ENCODE measurements at regions not wholly inside any gene's neighbourhood (a gene's known extent, or its start where the extent isn't known, plus 50 kb on each side); places are given as distances from the start of the nearest gene placed in this dataset.
"Not testable (repeated sequence)": the region's sequence is repeated elsewhere in the genome, so short reads cannot be mapped to it uniquely, and the experiment has no call there.

DNA sequence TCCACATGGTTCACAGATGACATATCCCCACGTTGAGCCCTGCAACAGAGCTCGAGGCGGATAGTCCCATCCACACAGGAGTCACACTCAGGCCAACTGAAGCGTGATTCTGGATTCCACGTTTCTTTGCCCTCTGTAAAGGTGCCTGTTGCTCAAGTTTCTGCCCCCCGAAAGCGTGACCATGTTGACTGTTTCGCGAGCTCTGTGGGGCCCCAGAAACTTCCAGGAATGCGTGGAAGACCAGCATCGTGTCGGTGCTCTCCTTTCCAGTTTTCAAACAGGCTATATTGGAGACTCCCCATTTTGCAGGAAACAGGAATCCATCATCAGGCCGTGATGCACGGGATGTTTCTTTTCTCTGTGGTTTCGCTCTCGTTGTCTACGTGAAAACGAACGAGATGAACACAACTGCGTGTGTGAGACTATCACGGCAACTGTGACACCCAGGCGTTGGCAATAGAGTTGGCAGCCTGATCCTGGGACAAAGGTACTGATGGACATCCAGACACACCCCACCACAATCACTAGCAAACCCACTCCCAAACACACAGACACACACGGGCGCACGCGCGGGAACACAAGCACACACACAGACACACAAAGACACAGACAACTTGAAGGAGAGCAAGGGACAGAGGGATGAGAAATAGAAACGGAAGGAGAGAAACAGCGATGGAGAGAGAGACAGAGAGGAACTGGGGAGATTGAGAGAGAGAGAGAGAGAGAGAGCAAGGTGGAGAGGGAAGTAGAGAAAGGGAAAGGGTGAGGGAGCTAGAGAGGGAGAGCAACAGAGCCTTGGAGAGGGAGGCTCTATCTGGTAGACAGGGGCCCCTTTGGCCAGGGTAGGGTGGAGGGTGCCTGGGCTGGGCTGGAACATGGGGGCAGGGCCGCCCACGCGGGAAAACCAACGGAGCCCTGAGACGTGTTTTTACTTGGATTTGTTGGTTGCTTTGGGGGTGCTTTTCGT, 1609.3 kb downstream of the SPATA31A7 start:
- DNase-seq (ENCODE audit: low read depth): not testable (repeated sequence)

DNA sequence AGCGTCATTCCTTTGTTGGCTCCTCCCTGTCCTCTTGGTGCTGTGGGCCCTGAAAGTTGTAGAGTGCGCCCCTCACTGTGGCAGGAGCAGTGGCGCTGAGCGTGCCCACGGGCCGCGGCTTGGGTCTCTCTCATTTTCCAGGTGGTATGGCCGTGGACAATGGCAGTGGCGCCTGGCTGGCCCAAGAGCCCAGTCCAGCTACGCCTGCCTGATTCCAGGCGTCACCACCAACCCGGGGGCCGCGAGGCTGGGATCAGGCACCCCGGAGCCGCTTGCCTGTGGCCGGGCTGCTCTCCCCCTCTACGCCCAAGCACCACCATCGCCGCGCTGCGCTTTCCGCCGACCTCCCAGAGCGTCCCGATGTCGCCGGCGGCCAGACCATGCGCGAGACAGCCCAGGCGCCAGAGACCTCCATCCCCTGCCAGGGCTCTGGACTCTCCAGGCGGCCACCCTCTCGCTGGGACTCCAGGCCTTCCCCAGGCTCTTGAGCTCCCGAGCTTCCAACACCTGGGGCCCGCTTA, 1610.1 kb downstream of the SPATA31A7 start:
- not testable (repeated sequence) for DNase-seq (ENCODE audit: low read depth)

DNA sequence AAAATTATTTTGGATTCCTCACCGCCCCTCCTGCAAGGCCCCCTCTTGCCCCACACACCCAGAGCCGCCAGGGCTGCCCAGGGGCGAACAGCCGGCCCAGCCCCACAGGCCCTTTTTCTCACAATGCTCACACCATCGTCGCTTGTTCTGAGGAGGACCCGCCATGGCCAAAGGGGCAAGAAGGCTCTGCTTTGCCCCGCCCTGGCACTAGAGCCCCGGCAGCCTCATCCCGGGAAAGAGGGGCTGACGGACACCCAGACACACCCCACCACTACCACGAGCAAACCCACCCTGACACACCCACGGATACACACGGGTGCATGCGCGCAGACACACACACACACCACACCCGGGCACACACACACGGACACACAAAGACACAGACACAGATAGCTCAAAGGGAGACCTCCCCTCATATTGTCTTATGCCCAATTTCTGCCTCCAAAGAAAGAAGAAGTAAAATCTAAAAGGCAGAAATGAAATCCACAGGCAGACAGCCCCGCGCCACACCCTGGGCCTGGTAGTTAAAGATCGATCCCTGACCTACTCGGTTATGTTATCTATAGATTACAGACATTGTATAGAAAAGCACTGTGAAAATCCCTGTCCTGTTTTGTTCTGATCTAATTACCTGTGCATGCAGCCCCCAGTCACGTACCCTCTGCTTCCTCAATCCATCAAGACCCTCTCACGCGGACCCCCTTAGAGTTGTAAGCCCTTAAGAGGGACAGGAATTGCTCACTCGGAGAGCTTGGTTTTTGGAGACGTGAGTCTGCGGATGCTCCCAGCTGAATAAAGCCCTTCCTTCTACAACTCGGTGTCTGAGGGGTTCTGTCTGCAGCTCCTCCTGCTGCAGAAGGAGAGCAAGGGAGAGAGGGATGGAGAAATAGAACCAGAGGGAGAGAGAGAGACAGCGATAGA, 1610.9 kb downstream of the SPATA31A7 start:
- not testable (repeated sequence) for DNase-seq (ENCODE audit: low read depth)

DNA sequence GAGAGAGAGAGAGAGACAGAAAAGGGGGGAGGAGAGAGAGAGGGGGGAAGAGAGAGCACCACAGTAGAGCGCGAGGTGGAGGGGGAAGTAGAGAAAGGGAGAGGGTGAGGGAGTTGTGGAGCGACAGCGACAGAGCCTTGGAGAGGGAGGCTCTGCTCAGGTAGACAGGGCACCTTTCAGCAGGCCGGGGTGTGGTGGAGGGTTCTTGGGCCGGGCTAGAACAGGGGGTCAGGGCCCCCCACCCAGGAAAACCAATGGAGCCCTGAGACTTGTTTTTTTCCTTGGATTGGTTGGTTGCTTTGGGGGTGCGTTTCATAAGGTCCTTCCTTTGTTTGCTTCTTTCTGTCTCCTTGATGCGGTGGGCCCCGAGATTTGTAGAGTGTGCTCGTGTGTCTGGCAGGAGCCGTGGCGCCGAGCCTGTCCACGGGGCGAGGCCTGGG, 1611.6 kb downstream of the SPATA31A7 start:
- DNase-seq (ENCODE audit: low read depth): not testable (repeated sequence)

DNA sequence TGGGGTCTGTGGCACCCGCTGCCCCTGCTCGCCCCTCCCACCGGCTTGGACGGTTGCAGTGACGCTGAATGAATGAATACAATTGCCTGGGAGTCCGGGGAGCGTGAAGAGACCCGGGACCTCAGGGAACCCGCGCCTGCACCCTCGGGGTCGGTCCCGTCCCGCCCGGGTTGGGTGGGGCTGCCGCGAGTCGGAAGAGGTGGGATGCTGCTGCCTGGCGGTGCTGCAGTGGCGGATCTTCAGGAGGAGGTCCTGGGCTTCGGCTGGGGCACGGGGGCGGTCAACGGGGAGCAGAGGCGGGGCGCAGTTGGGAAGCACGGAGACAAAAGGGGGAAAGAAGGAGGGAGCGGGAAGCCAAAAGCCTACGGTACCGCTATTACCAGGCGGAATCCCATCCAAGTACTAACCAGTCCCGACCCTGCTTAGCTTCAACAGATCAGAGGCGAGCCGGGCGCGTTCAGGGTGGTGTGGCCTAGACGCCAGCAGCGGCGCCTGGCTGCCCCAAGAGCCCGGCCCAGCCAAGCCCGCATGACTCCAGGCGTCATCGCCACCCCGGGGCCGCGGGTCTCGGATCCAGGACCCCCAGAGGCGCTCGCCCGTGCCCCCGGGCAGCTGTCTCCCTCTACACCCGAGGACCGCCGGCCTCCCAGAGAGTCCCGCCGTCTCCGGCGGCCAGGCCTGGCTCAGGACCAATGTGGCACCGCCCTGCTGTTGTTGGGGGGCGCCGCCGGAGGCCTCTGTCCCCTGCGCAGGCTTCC, 1612.3 kb downstream of the SPATA31A7 start:
- peak; percentile 47 for DNase-seq (ENCODE audit: low read depth)

DNA sequence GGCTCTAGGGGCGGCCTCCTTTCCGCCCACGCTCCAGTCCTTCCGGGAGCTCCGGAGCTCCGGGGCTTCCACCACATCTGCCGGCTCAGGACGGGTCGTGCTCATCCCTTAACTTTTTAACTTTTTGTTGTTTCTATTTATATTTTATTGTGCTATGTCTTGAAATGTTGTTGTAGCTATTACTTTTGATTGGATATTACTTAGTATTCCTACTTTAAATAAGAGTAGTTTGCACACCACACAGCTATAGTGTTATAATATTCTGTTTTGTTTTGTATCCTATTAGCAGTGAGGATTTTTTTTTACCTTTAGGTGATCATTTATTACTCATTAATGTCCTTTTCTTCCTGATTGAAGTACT, 1612.9 kb downstream of the SPATA31A7 start:
- DNase-seq (ENCODE audit: low read depth): not testable (repeated sequence)

DNA sequence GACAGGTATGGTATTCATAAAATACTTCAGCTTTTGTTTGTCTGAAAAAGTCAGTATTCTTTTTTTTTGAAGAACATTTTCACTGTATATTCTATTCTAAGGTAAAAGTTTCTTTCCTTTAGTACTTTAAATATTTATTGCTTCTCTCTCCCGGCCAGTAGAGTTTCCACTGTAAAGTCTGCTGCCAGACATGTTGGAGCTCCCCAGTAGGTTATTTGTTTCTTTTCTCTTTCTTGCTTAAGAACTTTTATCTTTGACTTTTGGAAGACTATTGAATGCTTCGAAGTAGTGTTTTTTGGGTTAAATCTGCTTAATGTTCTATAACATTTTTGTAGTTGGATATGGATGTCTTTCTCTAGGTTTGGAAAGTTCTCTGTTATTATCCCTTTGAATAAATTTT, 1613.3 kb downstream of the SPATA31A7 start:
- DNase-seq (ENCODE audit: low read depth): not testable (repeated sequence)

DNA sequence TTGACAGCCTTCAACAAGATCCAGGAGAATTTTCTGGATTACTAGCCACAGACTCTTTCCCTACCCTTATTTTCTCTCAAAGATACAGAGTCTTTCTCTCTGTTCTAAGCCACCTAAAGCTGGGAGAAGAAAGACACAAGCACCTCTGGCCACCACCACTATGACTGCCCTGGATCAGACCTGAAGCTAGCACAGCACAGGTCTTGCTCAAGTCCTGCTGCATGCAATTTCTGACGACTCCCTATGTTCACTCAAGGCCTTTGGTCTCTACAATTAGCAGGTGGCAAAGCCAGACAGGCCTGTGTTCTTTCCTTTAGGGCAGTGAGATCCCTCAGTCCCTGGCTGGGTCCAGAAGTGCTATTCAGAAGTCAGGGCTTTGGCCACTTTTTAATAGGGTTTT, 1614.5 kb downstream of the SPATA31A7 start:
- not testable (repeated sequence) for DNase-seq (ENCODE audit: low read depth)

DNA sequence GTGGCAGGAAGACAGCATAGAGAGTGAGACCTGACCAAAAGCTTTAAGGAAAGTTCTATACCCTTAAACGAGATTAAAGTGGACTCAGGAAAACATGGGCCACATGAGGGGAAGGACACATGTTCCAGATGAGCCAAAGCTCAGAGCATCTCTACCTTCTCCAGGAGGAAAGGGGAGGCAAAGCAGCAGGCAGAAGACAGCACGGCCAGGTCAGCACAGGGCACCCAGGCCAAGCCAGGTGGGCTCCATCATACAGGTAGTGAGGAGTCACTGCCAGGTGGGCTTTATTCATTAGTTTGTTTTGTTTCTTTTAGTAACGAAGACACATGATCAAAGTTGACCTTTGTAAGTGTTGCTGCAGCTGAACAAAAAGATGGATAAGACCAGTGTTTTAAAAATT, 1617.6 kb downstream of the SPATA31A7 start:
- not testable (repeated sequence) for DNase-seq (ENCODE audit: low read depth)

DNA sequence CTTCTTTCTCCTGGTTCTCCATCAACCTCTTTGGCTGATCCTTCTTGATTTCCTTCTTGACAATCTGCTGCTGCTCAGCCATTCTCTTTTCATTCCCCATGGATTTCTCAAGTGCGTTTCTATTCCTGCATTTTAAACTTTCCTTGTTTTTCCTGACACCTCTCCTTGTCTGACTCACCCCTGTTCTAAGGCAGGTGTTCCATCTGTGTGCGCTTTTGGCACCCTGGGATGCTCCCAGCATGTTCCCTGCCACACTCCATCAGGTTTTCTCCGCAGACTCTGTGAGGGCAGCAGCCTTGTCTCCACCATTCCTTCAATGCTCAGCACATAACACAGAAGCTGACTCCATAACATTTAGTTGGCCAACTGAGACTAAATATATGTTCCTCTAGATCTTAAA, 1618.2 kb downstream of the SPATA31A7 start:
- DNase-seq (ENCODE audit: low read depth): not testable (repeated sequence)

DNA sequence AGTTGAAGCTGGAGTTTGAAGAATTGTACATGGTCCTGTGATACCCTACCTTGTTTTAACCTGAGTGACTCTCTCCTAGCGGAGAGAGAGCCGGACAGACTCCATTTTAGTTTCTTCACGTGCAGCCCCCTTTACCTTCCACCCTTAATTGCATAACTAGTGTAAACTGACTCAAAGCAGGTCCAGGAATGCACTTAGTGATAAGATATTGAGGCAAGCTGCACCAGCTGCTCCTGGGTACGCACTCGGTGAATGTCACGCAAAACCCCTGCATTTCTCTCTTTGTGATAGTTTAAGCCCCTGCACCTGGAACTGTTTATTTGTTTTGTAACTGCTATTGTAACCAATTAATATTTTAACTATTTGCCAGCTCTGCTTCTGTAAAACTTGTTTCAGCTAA, 1620.5 kb downstream of the SPATA31A7 start:
- DNase-seq (ENCODE audit: low read depth): not testable (repeated sequence)

DNA sequence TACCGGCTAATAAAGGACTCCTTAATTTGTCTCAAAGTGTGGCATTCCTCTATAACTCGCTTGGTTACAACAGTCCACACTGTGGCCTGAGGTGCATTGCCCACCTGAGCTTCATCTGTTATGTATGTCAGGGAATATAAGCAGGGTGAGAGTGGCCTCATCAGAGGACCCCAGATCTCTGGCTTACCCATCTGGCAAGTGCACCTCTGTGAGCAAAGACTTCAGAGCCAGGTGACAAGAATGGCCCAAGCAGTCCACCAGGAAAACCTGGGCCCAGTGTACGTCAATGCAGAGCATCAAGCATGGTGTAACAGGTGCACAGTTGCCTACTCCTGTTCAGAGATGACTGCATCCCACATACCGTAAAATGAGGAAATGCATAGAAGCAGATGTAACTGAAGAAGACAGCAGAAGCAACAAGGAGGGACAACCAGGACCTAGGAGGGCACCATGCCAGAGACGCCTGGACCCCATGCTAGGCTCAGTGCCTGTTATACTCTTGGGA, 1621.0 kb downstream of the SPATA31A7 start:
- not testable (repeated sequence) for DNase-seq (ENCODE audit: low read depth)

DNA sequence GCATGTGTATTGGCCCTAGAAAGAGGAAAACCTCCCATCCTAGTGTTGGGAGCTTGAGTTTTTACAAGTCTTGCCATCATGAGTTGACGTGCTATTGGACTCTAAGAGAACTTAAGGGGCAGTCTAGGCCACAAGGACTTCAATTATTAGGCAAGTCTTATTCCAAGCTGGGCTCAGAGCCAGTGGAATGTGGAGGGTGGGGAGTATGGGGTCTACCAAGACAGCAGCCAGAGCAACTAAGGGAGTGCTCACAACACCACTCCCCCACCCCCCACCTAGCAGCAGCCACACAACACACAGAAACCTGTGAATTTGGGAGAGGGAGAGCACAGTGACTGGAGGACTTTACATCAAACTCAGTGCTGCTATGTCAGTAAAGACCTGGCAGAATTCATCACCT, 1625.6 kb downstream of the SPATA31A7 start:
- DNase-seq (ENCODE audit: low read depth): not testable (repeated sequence)

DNA sequence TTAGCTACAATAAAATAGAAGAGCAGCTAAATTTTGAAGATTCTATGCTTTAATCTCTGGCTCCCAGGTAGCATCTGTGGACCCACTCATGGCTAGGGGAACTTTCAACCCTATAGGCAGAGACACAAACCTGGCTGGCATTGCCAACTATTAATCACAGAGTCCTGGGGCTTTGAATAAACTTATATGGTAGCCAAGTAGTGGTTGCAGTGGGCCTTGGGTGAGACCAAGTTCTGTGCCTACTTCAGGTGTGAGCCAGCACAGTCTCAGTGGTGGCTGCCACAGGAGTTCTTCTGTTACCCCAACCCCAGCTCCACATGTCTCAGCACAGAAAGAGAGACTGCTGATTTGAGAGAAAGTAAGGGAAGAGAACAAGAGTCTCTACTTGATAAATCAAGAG, 1626.5 kb downstream of the SPATA31A7 start:
- DNase-seq (ENCODE audit: low read depth): not testable (repeated sequence)

DNA sequence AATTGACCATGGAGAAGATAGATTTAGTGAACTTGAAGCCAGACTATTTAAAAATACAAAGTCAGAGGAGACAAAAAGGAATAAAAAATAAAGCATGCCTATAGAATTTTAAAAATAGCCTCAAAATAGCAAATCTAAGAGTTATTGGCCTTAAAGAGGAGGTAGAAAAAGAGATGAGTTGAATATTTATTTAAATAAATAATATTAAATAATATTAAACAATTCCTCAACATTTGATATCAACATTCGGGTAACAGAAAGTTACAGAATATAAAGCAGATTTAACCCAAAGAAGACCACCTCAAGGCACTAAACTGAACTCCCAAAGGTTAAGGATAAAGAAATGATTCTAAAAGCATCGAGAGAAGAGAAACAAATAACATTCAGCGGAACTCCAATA, 1627.4 kb downstream of the SPATA31A7 start:
- DNase-seq (ENCODE audit: low read depth): not testable (repeated sequence)

DNA sequence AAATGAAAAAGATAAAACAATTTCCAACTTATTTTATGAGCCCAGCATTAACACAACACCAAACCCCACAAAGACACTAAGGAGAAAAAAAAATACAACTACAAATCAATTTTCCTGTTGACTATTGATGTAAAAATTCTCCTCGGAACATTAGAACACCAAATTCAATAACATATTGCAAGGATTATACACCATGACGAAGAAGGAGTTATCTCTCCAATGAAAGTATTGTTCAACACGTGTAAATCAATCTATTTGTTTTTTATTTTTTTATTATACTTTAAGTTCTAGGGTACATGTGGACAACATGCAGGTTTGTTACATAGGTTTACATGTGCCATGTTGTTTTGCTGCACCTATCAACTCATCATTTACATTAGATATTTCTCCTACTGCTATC, 1632.3 kb downstream of the SPATA31A7 start:
- not testable (repeated sequence) for DNase-seq (ENCODE audit: low read depth)

DNA sequence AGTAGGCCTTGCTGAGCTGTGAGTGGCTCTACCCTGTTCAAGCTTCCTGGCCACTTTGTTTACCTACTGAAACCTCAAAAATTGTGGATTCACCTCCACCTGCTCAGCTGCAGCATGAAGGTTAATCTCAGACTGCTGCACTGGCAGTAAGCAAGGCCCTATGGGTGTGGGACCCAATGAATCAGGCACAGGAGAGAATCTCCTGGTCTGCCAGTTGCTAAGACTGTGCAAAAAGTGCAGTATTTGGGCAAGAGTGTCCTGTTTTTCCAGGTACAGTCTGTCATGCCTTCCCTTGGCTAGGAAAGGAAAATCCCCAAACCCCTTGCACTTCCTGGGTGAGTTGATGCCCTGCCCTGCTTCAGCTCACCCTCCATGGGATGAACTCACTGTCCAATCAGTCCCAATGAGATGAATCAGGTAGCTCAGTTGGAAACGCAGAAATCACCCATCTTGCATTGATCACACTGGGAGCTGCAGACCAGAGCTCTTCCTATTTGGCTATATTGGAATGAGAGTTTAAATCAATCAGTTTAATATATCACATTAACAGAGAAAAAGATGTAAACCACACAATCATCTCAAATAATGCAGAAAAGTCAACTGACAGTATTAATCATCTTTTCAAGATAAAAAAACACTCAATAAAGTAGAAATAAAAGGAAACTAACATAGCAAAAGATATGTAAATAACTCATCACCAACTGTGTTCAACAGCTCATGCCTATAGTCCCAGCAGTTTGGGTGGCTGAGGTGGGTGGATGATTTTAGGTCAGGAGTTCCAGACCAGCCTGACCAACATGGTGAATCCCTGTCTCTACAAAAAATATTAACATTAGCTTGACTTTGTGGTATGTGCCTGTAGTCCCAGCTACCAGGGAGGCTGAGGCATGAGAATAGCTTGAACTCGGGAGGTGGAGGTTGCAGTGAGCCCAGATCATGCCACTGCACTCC, 1638.4 kb downstream of the SPATA31A7 start:
- not testable (repeated sequence) for DNase-seq (ENCODE audit: low read depth)

DNA sequence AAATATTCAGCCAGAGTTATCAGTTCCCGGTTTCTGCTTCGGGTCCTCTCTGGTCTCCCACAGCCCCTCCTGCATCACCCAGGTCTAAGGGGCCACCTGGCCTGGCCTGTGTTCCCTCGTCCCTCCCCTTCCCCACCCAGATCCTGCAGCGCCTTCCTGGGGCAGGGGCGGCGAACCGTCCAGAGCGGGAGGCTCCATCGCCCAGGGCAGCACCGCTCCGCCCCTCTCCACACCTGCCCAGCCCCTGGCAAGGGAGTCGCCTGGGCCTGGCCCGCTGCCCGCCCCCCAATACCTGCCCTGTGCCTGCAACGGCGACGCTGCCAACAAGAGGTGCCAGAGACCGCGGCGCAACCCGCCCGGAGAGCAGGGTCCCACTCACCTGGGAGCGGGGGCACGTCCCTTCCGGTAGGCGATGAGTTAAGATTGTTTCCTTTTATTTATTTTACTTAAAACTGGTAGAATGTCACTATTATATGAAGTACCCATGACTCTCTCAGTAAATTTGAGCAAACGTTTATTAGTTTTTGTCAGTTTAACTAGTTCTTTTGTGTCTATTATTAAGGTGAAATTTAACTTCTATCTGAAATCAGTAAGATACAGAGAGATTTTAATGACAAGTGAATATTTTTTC, 1641.1 kb downstream of the SPATA31A7 start:
- DNase-seq (ENCODE audit: low read depth): not testable (repeated sequence)

All from stimulated activated CD8-positive, alpha-beta memory T cell treated with anti-CD3 and anti-CD28 coated beads, Interleukin-12 subunit alpha, Interleukin-12 subunit beta, amount 100 ng/mL, for 1 hour (primary cell).